ENCODE measurements at regions not wholly inside any gene's neighbourhood (a gene's known extent, or its start where the extent isn't known, plus 50 kb on each side); places are given as distances from the start of the nearest gene placed in this dataset.

GRCh38 chr3:18830087-18830486 lies 318.2 kb upstream of the KCNH8 start:
- no peak for DNase-seq (ENCODE audit: low read depth, low spot score)

- no peak for DNase-seq (ENCODE audit: low read depth, low spot score)
Observed at GRCh38 chr3:18828637-18829036, 319.7 kb upstream of the KCNH8 start.

- DNase-seq (ENCODE audit: low read depth, low spot score) = no peak
Observed at GRCh38 chr3:18827664-18828063, 320.6 kb upstream of the KCNH8 start.

GRCh38 chr3:18825665-18826064 lies 322.6 kb upstream of the KCNH8 start:
- DNase-seq (ENCODE audit: low read depth, low spot score) = no peak

GRCh38 chr3:18813300-18813699 lies 335.0 kb upstream of the KCNH8 start:
- no peak for DNase-seq (ENCODE audit: low read depth, low spot score)

- no peak for DNase-seq (ENCODE audit: low read depth, low spot score)
Observed at GRCh38 chr3:18812316-18812715, 336.0 kb upstream of the KCNH8 start.

- no peak for DNase-seq (ENCODE audit: low read depth, low spot score)
Observed at GRCh38 chr3:18810306-18810661, 338.0 kb upstream of the KCNH8 start.

GRCh38 chr3:18809640-18810305 lies 338.5 kb upstream of the KCNH8 start:
- DNase-seq (ENCODE audit: low read depth, low spot score) = no peak

GRCh38 chr3:18808429-18808828 lies 339.9 kb upstream of the KCNH8 start:
- no peak for DNase-seq (ENCODE audit: low read depth, low spot score)

- DNase-seq (ENCODE audit: low read depth, low spot score) = no peak
Observed at GRCh38 chr3:18807593-18807992, 340.7 kb upstream of the KCNH8 start.

GRCh38 chr3:18806633-18807032 lies 341.7 kb upstream of the KCNH8 start:
- no peak for DNase-seq (ENCODE audit: low read depth, low spot score)

GRCh38 chr3:18797378-18797777 lies 350.9 kb upstream of the KCNH8 start:
- DNase-seq (ENCODE audit: low read depth, low spot score) = no peak

- DNase-seq (ENCODE audit: low read depth, low spot score) = no peak
Observed at GRCh38 chr3:18795078-18795477, 353.2 kb upstream of the KCNH8 start.

- DNase-seq (ENCODE audit: low read depth, low spot score) = no peak
Observed at GRCh38 chr3:18791752-18792151, 356.6 kb upstream of the KCNH8 start.

- no peak for DNase-seq (ENCODE audit: low read depth, low spot score)
Observed at GRCh38 chr3:18791182-18791581, 357.1 kb upstream of the KCNH8 start.

- no peak for DNase-seq (ENCODE audit: low read depth, low spot score)
Observed at GRCh38 chr3:18790384-18790783, 357.9 kb upstream of the KCNH8 start.

GRCh38 chr3:18789734-18790133 lies 358.6 kb upstream of the KCNH8 start:
- DNase-seq (ENCODE audit: low read depth, low spot score) = no peak

GRCh38 chr3:18787441-18787840 lies 360.9 kb upstream of the KCNH8 start:
- no peak for DNase-seq (ENCODE audit: low read depth, low spot score)

GRCh38 chr3:18786650-18787323 lies 361.5 kb upstream of the KCNH8 start:
- no peak for DNase-seq (ENCODE audit: low read depth, low spot score)

GRCh38 chr3:18782191-18782590 lies 357.1 kb upstream of the SATB1 start:
- no peak for DNase-seq (ENCODE audit: low read depth, low spot score)

- no peak for DNase-seq (ENCODE audit: low read depth, low spot score)
Observed at GRCh38 chr3:18780959-18781358, 355.8 kb upstream of the SATB1 start.

GRCh38 chr3:18779704-18780103 lies 354.6 kb upstream of the SATB1 start:
- no peak for DNase-seq (ENCODE audit: low read depth, low spot score)

- no peak for DNase-seq (ENCODE audit: low read depth, low spot score)
Observed at GRCh38 chr3:18778598-18778997, 353.5 kb upstream of the SATB1 start.

GRCh38 chr3:18778094-18778493 lies 353.0 kb upstream of the SATB1 start:
- DNase-seq (ENCODE audit: low read depth, low spot score) = no peak
